Stomach smooth muscle (tissue), 2 donors: ENCODE measurements at regions not wholly inside any gene's neighbourhood (a gene's known extent, or its start where the extent isn't known, plus 50 kb on each side); places are given as distances from the start of the nearest gene placed in this dataset.
"Not testable (repeated sequence)": the region's sequence is repeated elsewhere in the genome, so short reads cannot be mapped to it uniquely, and the experiment has no call there.

Experiments
- H3K27ac ChIP-seq: one replicate; pipeline ENCODE4 v1.7.0; 2013; ENCODE audit warnings: mild to moderate bottlenecking, low read length, inconsistent platforms
- H3K27me3 ChIP-seq, 2 donors: one replicate each; pipeline ENCODE4 v1.7.0; 2013; ENCODE audit warnings: low read length in 2 of 2; ENCODE audit not compliant: insufficient read depth in 2 of 2, control insufficient read depth in 1 of 2
- H3K36me3 ChIP-seq, 2 donors: one replicate each; pipeline ENCODE4 v1.7.0; 2013; ENCODE audit warnings: low read length in 2 of 2; ENCODE audit not compliant: control insufficient read depth in 2 of 2, insufficient read depth in 2 of 2
- H3K4me1 ChIP-seq: one replicate; pipeline ENCODE4 v1.7.0; 2013; ENCODE audit warnings: low read length; ENCODE audit not compliant: control insufficient read depth, insufficient read depth
- H3K4me3 ChIP-seq, 2 donors: one replicate each; pipeline ENCODE4 v1.7.0; 2013; ENCODE audit warnings: low read length in 2 of 2
- H3K9ac ChIP-seq, 2 donors: one replicate each; pipeline ENCODE4 v1.7.0; 2013; ENCODE audit warnings: low read length in 2 of 2, mild to moderate bottlenecking in 1 of 2
- H3K9me3 ChIP-seq, 2 donors: one replicate each; pipeline ENCODE4 v1.7.0; 2013; ENCODE audit warnings: low read length in 2 of 2; ENCODE audit not compliant: control insufficient read depth in 2 of 2
- donor health status: healthy.
- donor health status: Pancreatic carcinoma.

DNA sequence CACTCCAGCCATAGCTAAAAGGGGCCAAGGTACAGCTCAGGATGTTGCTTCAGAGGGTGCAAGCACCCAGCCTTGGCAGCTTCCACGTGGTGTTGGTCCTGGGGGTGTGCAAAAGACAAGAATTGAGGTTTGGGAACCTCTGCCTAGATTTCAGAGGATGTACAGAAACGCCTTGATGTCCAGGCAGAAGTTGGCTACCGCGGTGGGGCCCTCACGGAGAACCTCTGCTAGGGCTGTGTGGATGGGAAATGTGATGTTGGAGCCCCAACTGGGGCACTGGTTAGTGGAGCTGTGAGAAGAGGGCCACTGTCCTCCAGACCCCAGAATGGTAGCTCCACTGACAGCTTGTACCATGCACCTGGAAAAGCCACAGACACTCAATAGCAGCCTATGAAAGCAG is 380.6 kb downstream of the IL20RB start:
- H3K27me3 ChIP-seq, H3K9me3 ChIP-seq, H3K9ac ChIP-seq, H3K36me3 ChIP-seq, H3K4me3 ChIP-seq, H3K4me1 ChIP-seq, H3K27ac ChIP-seq: not testable (repeated sequence)

DNA sequence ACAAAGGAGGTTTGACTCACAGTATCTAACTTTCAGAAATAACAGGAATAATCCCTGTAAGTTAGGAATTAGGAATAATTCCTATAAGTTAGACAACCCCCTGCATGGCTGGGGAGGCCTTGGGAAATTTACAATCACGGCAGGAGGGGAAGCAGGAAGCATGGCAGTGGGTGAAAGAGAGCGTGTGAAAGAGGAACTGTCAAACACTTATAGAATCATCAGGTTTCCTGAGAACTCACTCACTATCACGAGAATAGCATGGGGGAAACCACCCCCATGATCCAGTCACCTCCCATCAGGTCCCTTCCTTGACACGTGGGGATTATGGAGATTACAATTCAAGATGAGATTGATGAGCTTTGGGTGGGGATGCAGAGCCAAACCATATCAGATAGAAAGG is 385.5 kb downstream of the IL20RB start:
- no peaks in the 10 kb centered on the region for H3K4me1 ChIP-seq
- H3K27me3 ChIP-seq = no peaks in the 10 kb centered on the region
- H3K9me3 ChIP-seq = peaks cover 0 to 3% of the 10 kb centered on the region in 2 donors
- no peak overlapping the region for H3K4me3 ChIP-seq
- H3K27ac ChIP-seq = no peak overlapping the region
- no peaks in the 10 kb centered on the region for H3K36me3 ChIP-seq
- no peak overlapping the region for H3K9ac ChIP-seq

DNA sequence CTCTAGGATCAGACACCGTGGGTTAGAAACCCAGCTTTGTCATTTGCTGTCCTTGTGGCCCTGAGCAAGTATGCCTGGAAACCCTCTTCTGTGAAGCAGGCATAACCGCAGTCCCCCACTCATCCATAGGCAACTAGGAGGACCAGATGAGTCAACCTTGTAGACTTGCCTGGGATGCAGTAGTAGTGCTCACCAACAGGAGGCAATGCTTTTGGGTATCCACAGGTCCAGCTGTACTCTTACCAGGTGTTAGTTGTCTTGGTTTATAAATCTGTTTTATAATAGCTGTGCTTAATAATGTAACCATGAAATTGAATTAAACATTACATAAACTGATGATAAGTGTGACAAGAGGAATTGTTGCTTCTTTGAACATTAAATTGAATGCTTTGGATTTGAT is 389.3 kb downstream of the IL20RB start:
- no peak overlapping the region for H3K27ac ChIP-seq
- no peaks in the 10 kb centered on the region for H3K4me1 ChIP-seq
- H3K36me3 ChIP-seq = no peaks in the 10 kb centered on the region
- no peak overlapping the region for H3K9ac ChIP-seq
- no peak overlapping the region for H3K4me3 ChIP-seq
- H3K27me3 ChIP-seq = no peaks in the 10 kb centered on the region
- H3K9me3 ChIP-seq = peaks cover 0 to 5% of the 10 kb centered on the region in 2 donors

DNA sequence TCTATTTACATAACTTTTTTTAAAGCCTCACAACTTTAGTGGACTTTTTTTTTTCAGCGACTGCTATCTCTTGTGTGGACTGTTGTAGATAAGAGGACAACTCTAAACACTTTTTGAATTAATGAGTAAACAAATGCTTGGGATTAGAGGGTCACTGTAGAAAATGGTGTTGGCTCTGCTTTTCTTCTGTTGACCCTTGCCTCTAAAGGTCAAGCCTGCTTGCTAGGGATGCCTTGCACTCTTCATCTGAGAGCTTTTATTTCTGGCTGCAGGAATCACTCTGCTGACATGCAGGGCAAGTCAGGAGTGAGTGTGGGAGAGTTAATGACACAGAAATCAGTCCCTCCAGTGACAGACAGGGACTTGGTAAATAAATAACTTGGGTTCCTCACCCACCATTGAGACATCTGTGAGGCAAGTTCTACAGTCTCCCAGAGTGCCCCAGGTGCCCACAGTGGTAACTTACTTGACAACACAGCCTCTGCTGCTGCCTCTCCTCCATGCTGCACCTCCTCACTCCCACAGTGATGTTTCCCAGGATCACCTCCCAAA is 390.1 kb downstream of the IL20RB start:
- Histone ChIP-seq H3K27me3 (no peaks in the 10 kb centered on the region), H3K4me1 (no peaks in the 10 kb centered on the region), H3K9me3 (peaks cover 0 to 2% of the 10 kb centered on the region in 2 donors), H3K4me3 (no peak overlapping the region), H3K27ac (no peak overlapping the region), H3K9ac (no peak overlapping the region), H3K36me3 (no peaks in the 10 kb centered on the region)

DNA sequence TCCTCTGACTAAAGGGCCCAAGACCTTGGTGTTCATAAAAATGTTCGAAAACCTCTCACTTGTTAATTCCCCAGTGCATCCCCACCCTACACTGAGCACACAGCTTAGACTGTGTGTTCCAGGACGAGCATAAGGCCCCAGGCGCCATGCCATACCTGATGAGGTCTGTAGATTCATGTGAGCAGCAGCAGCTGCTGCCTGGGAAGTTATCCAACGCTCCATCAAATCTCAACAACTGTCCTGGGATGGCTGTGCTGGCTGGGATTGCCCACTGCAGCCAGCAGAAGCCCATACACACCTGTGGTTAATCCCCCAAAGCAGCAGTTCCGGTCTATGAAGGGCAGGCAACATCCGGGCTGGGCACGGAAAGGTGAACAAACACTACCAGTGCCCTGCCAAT is 391.2 kb downstream of the IL20RB start:
- H3K36me3 ChIP-seq = no peaks in the 10 kb centered on the region
- H3K9ac ChIP-seq = no peak overlapping the region
- peaks cover 0 to 2% of the 10 kb centered on the region in 2 donors for H3K9me3 ChIP-seq
- H3K27ac ChIP-seq = no peak overlapping the region
- no peaks in the 10 kb centered on the region for H3K4me1 ChIP-seq
- no peak overlapping the region for H3K4me3 ChIP-seq
- no peaks in the 10 kb centered on the region for H3K27me3 ChIP-seq

DNA sequence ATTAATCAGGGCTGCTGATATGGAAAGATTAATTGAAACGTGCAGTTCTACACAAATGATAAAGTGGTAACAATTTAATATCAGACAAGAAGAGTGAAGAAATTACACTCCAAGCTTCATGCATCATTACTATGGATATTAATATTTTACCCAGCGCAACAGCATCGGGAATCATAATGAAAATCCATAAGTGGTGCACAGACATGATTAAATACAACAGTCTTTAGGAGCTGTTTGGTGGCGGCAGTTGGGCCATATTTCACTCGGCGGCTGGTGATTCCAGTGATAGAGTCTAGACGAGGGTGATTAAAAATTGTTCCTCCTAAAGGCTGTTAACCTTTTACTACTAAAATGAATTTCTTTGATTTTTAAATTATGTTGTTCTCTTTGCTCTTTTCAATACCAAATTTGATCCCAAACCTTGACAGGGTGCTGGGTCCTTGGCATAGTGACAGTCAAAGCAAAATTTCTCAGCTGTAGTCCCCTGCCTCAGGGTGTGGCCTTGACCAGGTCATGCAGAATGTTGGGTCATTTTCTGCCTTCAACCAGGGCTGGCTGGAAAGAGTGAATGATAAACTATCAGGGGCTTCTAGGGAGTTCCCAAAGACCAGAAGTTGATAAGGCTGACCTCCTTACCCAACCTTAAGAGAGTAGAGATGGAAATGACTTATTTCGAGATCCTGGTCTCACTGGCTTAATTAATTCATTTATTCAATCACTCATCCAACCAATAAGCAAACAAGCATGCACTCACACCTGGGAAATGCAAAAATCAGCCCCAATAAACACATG is 392.0 kb downstream of the IL20RB start:
- Histone ChIP-seq H3K4me1 (no peaks in the 10 kb centered on the region), H3K27me3 (no peaks in the 10 kb centered on the region)

DNA sequence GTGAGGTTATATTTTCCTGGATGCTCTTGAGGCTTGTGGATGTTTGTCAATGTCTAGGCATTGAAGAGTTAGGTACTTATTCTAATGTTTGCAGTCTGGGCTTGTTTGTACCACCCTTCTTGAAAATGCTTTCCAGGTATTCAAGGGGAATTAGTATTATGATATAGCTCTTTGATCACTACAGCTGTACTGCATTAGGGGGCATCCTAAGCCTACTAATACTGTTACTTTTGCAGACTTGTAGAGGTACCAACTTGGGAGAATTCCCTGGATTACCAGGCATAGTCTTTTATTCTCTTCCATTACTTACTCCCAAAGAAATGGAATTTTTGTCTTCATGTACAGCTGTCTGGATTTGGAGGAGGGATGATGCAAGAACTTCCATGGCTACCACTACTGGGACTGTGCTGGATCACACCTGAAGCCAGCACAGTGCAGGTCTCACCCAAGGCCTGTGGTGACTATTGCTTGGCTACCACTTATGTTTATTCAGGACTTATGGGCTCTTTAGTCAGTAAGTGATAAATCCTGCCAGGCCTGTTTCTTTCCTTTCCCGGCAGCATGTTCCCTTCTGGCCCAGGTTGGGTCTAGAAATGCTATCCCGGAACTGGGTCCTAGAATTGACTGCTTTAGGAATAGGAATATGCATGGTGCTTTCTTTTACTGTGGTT is 402.9 kb downstream of the IL20RB start:
- H3K4me3 ChIP-seq = no peak overlapping the region
- H3K27ac ChIP-seq = no peak overlapping the region
- no peaks in the 10 kb centered on the region for H3K4me1 ChIP-seq
- H3K9me3 ChIP-seq = peaks cover 2 to 6% of the 10 kb centered on the region in 2 donors
- H3K36me3 ChIP-seq = no peaks in the 10 kb centered on the region
- H3K9ac ChIP-seq = no peak overlapping the region
- no peaks in the 10 kb centered on the region for H3K27me3 ChIP-seq

More for the DNA sequence above, 392.0 kb downstream of the IL20RB start:
- Histone ChIP-seq H3K9ac (no peak overlapping the region), H3K36me3 (no peaks in the 10 kb centered on the region), H3K4me3 (no peak overlapping the region), H3K27ac (no peak overlapping the region), H3K9me3 (peaks cover 0 to 2% of the 10 kb centered on the region in 2 donors)

DNA sequence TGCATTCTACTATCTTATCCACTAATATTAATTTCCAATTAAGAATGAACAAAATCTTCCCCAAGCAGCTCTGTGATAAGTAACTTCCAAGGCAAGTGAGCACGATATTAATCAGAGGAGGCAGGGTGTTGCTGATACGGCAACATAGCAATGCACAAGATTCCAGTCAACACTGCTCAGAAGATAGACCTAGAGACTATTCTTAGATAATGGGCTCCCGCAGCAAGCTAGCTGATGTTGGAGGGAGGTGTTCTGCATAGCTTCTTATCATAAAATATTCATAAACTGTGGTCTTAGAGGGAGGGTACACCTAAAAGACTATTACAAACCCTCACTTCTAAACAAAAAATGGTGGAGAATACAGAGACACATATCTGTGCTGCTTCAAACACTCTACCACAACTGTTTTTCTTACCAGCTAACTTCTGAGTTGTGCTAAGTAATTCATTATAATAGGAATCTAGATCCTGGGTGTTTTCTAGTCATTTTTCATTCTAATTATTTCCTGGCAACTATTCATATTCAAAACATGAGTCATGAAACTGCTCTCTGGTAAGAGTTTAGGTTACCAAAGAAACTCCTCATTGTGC is 382.0 kb upstream of the SOX14 start:
- Histone ChIP-seq H3K4me1 (no peaks in the 10 kb centered on the region), H3K4me3 (no peak overlapping the region), H3K9ac (no peak overlapping the region), H3K27me3 (no peaks in the 10 kb centered on the region), H3K36me3 (no peaks in the 10 kb centered on the region), H3K27ac (no peak overlapping the region), H3K9me3 (peaks cover 0 to 2% of the 10 kb centered on the region in 2 donors)

DNA sequence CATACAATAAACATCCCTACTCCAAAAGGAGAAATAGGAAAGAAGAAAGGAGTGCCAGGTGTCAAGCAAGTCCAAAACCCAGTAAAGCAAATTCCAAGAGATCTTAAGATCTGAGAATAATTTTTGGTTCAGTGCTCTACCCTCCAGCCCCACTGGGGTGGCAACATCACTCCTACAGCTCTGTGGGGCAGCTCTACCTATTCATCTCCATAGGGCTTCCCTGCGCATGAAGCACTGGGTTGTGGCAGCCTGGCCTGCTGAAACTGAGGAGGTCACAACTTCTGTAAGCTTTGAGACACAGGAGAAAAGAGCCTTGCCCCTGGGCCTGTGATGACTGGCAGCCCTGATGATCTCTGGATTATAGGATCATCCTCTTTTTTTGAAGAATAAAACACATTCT is 378.2 kb upstream of the SOX14 start:
- Histone ChIP-seq H3K27me3 (no peaks in the 10 kb centered on the region), H3K27ac (no peak overlapping the region), H3K36me3 (no peaks in the 10 kb centered on the region), H3K4me1 (no peaks in the 10 kb centered on the region), H3K9ac (no peak overlapping the region), H3K4me3 (no peak overlapping the region), H3K9me3 (no peaks in the 10 kb centered on the region)

DNA sequence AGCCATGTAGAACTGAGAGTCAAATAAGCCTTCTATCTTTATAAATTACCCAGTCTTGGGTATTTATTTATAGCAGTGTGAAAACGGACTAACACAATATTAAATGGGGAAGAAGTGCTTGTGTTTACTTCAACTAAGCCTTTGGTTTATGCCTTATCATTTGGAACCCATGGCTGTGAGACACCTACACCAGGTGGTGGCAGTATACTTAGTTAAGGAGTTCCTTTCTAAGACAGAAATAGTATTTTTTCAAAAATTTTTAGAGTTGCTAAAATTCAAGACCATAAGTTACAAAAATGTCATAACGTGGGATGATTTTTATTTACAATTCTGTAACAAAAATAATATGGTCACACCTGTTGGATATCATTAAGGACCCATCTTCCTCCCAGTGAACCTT is 354.5 kb upstream of the SOX14 start:
- H3K36me3 ChIP-seq = no peaks in the 10 kb centered on the region
- no peak overlapping the region for H3K4me3 ChIP-seq
- no peaks in the 10 kb centered on the region for H3K4me1 ChIP-seq
- no peak overlapping the region for H3K9ac ChIP-seq
- no peaks in the 10 kb centered on the region for H3K27me3 ChIP-seq
- no peaks in the 10 kb centered on the region for H3K9me3 ChIP-seq
- no peak overlapping the region for H3K27ac ChIP-seq
